ENCODE measurements at regions not wholly inside any gene's neighbourhood (a gene's known extent, or its start where the extent isn't known, plus 50 kb on each side); places are given as distances from the start of the nearest gene placed in this dataset.

DNA sequence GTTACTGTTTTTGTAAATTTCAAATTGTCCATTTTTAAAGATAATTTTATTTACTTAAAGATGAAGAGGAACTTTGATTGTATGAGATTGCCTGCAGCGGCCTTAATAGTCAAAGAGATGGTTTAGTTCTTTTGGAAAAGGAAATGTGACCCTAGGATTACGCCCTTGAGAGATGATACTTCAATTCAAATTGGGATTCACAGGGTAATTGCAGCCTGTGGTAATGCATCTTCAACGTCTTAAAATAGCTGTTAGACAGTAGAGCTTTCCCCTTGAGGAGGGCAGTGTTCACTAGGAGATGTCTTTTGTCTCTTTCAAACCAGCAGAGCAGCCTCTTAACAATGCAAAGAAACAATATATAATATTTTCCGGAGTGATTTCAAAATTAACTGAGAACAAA, 127.1 kb downstream of the TAF11L14 start:
- no peak for DNase-seq (ENCODE audit: low spot score)

DNA sequence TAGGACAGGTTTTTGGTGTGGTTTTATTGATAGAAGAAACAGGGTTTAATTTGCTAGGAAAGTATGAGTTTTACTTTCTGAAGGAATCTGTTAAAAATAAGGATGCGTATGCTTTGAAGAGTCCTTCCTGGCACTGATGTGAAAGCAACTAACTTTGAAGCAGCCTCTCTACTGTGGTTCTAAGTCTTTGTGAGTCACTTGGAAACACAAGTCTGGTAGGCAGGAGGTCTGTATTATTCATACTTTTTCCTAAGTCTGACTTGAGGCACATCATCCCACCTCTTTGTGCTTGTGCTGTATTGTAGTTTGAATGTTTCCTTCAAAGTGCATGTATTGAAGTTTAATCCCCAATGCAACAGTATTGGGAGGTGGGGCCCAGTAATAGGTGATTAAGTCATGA, 129.0 kb downstream of the TAF11L14 start:
- no peak for DNase-seq (ENCODE audit: low spot score)

GRCh38 chr5:17766031-17766430, 131.8 kb downstream of the TAF11L14 start:
- DNase-seq (ENCODE audit: low spot score), result no peak

DNA sequence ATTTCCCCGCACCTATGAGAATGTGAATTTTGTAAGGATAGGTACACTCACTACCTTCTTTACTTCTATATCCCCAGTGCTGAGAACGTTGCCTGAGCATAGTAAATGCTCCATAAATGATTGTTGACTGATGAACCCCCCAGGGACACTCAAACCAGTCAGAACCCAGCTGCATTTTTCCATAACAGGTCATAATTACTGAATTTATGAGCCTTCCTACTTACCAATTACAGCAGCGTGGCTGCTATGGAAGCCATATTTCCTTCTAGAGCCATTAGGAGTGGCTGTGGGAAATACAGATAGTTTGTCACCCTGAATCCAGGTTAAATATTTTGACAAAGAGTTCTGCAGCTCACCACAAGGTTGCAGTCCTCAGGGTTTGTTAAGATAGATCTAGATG, 135.0 kb downstream of the TAF11L14 start:
- DNase-seq (ENCODE audit: low spot score), result no peak

GRCh38 chr5:17772232-17772631, 138.0 kb downstream of the TAF11L14 start:
- no peak for DNase-seq (ENCODE audit: low spot score)

- DNase-seq (ENCODE audit: low spot score), result no peak
These were observed 151.5 kb downstream of the TAF11L14 start for GRCh38 chr5:17785774-17786173.

DNA sequence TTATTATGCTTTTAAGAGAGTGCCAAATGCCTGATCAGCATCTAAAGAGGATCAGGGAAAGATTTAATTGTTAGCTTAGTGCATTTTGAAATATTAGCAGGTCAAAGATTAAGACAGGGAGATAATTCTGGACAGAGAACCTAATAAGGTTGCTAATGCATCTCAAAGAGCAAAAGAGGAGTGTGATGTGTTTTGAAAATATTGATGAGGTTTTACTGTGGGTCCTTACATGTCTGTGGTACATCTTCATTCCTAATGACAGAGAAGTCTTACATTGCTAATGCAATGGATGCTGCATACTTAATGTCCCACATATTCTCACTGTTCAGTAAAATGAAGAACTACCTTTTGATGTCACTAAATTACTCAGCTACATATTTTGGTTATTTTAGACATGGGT, 154.1 kb downstream of the TAF11L14 start:
- DNase-seq (ENCODE audit: low spot score), result no peak

DNA sequence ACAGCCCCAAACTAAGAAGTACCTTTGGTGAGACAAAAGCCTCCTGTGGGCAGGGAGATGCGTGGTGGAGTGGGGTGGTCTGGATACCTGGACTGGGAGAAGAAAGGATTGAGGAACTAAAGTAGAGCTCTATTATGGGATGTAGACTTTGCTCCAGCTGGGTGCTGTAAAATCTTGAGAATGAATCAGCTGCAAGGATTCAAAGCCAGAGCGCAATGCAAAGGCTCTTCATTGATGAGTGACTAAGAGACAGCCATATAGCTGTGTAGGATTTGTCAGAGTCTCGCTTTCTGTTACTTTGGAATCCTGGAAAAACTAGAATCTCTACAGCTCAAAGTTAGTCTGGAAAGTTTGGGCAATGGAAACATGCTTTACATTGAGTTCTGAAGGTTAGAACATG, 159.9 kb downstream of the TAF11L14 start:
- no peak for DNase-seq (ENCODE audit: low spot score)

DNA sequence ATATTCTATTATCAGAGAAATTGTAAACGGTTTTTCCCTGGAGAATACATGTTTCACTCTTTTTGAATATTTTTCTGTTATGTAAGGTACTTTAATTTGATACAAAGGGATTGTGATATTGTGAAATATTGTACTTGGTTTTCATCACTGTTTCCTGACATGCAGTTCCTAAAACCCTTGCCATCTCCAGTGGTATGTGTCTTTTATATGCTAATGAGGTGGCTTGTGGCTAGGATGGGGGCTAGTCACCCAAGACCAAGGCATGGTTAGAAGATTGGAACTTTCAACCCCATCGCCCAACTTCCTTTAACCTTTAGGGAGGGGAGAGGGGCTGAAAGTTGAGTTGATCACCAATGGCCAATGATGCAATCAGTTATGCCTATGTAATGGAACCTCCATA, 160.6 kb downstream of the TAF11L14 start:
- no peak for DNase-seq (ENCODE audit: low spot score)

- DNase-seq (ENCODE audit: low spot score), result no peak
These were observed 161.9 kb downstream of the TAF11L14 start for GRCh38 chr5:17796142-17796541.

DNA sequence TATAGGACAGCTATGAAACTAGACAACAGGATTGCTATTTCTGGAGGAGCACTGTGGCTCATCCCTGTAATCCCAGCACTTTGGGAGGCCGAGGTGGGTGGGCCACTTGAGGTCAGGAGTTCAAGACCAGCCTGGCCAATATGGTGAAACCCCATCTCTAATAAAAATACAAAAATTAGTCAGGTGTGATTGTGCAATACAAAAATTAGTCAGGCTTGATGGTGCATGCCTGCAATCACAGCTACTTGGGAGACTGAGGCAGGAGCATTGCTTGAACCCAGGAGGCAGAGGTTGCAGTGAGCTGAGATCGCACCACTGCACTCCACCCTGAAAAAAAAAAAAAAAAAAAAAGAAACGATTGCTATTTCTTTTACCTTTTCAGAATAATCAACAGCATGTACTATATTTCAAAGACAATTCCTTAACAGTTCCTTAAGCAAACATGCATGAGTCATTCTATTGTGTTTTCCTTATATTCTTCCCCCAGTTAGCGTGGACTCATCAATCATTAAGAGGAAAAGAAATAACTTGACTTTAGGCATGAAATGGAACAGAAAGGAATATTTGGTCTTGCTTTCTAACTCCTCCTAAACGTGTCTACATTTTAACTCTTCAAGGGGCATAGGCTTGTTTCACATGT, 162.6 kb downstream of the TAF11L14 start:
- no peak for DNase-seq (ENCODE audit: low spot score)

DNA sequence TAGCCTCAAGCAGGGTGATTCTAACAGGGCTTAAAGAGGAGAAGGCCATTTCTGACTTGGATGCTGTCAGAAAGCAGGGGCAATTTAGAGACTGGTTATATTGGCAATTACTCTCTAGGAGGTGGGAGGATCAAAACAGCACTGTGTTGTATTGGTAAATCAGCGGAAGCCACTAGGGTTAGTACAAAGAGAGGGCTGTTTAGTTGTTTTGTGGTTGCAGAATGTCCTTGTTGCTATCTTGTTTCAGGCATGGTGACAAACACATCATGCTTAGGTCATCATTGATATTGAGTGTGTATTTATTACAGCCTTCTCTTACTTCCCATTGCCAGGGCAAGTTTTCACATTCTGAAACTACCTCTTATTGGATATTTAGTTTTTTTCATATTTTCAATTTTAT, 165.3 kb downstream of the TAF11L14 start:
- no peak for DNase-seq (ENCODE audit: low spot score)

DNA sequence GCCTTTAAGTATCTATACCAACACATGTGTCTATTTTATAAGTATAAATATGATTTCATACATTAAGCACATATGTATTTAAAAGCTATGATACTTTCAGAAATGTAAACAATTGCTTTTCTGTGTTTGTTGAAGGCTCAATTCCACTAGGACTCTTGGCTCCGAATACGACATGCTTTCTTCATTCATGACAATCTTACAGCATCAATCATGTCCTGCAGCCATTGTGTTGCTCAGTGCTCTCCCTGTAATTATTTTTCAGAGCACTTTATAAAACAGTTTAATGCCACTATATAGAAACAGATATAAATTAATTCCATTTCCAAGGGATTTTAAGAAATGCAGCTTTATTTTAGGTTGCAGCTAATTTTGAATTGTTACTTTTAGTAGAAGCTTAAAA, 167.3 kb downstream of the TAF11L14 start:
- DNase-seq (ENCODE audit: low spot score), result no peak

DNA sequence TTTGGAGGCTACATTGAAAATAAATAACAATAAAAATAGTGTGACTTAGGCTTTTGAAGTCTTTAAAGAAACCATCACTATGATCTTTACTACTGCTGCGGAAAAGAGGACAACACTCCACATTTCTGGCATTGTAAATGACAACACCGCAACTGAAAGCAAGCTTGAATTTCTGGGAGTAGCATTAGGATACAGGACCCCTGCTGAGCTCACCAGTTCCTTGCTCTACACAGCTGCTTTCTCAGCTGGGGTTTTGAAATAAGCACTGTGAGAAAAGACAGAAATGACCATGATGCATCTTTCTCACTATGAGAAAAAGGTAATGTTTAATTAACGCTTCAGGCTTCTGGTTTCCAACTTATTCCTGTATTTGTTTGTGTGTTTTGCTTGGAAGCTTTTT, 168.0 kb downstream of the TAF11L14 start:
- no peak for DNase-seq (ENCODE audit: low spot score)

- DNase-seq (ENCODE audit: low spot score), result no peak
These were observed 169.7 kb downstream of the TAF11L14 start for GRCh38 chr5:17803971-17804370.

- no peak for DNase-seq (ENCODE audit: low spot score)
These were observed 171.1 kb downstream of the TAF11L14 start for GRCh38 chr5:17805227-17805825.

GRCh38 chr5:17806818-17807468, 172.7 kb downstream of the TAF11L14 start:
- DNase-seq (ENCODE audit: low spot score), result no peak

- no peak for DNase-seq (ENCODE audit: low spot score)
These were observed 174.3 kb downstream of the TAF11L14 start for GRCh38 chr5:17808566-17808965.

- no peak for DNase-seq (ENCODE audit: low spot score)
These were observed 176.5 kb downstream of the TAF11L14 start for GRCh38 chr5:17810734-17811133.

DNA sequence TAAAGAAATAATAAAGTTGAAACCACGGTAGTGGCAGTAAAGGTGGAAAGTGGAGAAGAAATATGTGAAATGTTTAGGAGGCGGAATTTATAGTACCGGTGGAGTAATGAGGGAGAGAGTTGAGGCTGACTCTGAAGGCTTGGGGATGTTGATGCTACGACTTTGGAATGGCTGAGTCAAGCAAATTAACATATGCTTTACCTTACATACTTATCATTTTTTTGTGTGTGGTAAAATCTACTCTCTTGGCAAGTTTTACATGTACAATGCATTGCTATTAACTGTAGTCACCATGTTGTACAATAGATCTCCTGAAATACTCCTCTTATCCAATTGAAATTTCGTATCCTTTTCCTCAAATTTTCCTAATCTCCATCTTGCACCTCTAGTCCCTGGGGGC, 179.0 kb downstream of the TAF11L14 start:
- DNase-seq (ENCODE audit: low spot score), result no peak

- no peak for DNase-seq (ENCODE audit: low spot score)
These were observed 182.2 kb downstream of the TAF11L14 start for GRCh38 chr5:17816505-17816904.

DNA sequence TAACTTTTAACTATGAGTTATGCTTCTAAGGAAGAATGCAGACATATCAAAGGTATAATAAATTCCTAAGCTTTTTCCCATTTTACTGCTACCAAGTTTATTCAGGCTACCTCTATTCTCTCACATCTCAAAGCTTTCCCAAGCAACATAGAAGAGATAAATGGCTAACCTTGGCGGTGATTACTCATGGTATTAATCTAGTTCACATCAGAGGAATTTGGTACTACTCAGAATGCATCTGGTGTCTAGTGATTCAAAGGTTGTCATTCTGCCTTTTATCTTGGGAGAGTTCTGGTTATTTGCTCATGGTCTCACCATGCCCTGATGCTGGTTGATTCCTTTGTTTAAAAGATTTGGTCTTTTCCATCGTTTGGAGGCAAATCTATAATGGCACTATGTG, 182.7 kb downstream of the TAF11L14 start:
- DNase-seq (ENCODE audit: low spot score), result no peak

DNA sequence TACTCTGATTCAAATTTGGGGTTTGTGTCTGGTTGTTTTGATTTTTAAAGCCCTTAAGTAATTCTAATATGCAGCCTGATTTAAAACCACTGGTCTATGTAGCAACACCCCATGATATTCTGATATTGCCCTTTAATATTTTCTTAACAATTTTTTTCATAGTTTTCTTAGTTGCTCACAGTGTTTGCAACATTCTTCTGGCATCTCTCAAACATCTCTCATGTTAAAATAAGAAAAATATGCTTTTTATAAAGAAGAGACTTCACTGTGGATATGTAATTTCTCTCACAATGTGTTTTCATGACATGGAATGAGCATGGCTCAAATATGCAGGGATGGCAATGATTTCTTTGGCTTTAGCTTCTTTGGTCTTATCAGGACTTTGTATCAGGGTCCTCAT, 183.7 kb downstream of the TAF11L14 start:
- no peak for DNase-seq (ENCODE audit: low spot score)

DNA sequence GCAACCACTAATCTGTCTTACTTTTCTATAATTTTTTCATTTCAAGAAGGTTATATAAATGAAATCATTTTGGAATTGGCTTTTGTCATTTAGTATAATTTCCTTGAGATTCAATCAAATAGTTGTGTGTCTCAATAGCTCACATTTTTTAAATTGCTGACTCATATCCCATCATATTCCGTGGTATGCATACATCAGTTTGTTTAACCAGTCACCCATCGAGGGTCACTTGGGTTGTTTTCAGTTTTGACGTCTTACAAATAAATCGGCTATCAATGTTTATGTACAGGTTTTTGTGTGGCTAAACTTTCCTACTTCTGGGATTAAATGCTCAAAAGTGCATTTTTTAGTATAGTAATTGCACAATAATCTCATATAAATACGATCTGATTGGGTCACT, 185.5 kb downstream of the TAF11L14 start:
- DNase-seq (ENCODE audit: low spot score), result no peak

Measured in CD4-positive, alpha-beta T cell treated with Interleukin-6 at 100 ng/mL for 8 hours (primary cell).